Skin of body (tissue), 1 donor: ENCODE measurements at regions not wholly inside any gene's neighbourhood (a gene's known extent, or its start where the extent isn't known, plus 50 kb on each side); places are given as distances from the start of the nearest gene placed in this dataset.

Source experiments
- DNase-seq: peaks from one replicate; lab custom pipeline; 2025; lab: John Stamatoyannopoulos, UW

DNA sequence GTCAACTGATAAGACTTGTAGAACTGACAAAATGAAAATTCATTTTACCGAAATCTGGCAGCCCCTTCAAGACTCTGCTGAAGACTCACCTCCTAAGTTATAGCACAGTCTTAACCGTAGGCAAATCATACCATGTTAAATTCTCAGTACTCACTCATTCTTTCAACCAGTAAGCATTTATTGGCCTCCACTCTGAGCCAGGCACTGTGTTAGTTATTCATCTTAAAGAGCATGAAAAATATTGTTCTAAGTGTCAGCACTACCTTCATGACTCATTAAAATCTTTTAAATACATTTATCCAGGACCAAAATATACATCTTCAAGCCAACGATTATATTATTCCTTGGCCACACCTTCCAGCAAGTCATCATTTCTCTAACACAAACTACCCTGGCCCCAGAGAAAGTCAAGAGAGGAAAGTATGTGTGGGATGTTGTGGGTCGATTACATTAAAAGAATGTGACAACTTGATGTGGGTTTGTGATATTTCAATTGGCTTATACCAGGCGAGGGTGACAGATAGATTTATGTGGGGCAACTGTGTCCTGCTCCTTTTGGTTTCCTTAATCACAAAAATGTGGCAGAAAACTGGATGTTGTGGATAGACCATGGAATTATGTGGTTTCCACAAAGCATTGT is 55.0 kb downstream of the TMEM30B start:
- no peak for DNase-seq

DNA sequence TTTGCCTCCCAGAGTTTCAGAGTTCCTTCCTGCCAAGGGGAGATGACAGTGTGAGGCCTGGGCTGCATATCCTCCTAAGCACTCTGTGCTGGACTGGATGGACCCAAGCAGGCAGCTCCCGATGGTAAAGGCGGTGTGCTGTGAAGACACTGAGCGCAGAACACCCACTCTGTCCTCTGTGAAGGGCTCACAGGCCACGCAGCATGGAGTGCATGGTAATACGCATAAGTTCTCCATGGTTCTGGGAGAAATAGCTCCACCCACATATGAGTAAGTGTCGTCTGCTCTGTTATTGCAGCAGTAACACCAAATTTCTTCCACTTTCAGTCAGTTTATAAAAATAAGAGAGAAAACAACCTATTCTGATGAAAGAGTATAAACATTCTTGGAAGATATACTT is 55.8 kb downstream of the TMEM30B start:
- DNase-seq: no peak

DNA sequence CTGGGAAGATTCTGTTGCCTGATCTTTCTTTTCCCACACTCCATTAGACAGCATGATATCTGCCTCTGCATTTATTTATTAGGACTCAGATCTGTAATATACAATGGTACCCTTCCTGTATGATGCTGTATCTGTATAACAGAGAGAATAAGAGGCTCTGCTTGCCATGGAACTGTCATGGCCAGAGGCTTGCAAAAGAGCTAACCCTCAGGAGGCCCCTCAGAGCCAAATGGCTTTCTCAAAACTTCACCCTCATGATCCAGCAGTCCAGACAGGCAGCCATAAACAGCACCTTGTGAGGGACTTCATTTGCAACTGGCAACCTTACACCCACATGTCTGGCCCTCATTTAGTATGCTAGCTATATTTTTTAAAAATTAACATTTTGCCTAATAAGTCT is 57.6 kb downstream of the TMEM30B start:
- no peak for DNase-seq

DNA sequence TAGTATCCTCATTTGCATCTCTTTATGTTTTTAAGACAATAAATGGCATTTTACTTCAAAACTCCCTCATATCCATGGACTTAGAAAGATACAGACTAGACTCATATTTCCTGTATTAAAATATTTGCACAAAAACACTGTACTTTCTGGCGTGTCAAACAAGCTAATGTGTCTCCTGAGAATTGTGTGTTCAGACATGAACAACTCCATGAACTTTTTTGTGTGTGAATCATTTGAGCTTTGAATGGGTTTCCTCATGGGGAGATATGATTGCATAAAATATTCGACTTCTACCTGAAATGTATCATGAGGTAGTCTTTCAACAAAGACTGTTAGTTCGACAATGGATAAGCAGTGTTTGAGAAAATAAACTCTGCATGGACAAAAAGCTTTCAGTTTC is 58.8 kb downstream of the TMEM30B start:
- DNase-seq: no peak

DNA sequence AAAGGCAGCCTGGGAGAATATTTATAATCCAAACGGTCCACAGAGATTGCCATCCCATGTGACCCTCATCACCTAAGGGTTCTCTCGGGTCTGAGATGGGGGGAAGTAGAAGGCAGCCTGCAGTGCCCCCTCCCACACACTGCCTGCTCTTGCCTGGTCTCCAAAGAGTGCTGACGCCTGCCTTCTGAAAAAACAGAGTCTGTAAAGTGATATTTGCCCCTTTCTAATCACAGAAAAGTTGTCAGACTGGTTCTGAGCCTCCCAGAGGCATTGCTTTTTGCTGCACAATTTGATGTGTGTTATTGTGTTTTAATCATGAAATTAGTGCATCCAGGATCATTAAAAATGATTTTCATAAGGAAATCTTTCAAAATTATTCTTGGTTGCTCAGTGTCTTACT is 59.2 kb downstream of the TMEM30B start:
- DNase-seq: no peak

DNA sequence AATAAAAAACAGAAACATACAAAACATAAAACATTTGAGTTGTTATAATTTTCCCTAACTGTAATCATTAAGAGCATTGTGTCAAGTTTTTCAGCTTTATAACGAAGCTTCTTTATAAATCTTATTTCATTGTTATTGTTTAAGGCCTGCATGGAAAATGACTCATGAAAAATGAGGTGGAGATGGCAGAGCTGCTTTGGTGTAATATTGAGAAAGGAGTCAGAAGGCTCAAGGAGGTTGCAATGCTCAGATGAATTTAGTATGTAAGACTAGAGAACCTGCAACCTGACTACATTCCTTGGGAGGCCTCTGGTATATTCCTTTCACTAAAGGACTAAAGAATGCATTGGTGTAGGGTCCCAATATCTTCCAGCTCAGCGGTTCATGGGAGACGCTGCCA is 61.5 kb downstream of the TMEM30B start:
- no peak for DNase-seq

DNA sequence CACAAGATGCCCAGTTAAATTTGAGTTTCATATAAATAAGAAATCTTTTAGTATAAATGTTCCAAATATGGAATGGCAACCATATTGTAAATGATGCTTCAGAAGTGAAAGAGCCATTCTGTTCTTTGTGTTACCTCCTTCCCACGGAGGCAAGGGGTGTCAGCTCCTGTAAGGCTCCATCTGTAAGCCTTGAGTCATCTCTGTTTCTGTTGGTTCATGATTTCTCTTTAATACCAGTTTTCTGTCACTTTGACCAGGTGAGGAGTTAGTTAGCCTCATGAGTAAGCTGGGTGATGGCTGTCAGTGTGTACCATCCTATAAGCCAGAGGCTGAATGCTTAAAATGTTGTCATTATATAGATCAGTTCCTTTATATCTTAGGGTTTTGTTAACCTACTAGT is 61.9 kb downstream of the TMEM30B start:
- no peak for DNase-seq

DNA sequence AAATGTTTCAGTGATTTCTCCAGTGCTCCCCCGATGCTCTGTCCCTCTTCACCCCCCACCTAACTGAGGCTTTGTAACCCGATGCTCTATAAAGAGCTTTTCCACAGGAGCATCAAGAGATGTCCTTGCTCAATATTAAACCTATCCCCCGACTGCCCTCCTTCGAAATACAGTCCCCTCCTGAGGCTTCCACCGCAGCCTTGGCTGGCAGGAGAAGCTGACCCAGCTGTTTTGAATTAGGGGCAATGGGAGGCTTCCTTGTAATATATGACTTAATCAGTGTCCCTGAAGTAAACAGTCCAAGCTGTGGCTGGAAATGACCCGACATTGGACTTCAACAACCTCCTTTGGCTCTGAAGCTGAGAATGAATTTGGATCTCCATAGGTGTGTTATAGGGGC is 62.4 kb downstream of the TMEM30B start:
- peak; percentile 4 for DNase-seq

DNA sequence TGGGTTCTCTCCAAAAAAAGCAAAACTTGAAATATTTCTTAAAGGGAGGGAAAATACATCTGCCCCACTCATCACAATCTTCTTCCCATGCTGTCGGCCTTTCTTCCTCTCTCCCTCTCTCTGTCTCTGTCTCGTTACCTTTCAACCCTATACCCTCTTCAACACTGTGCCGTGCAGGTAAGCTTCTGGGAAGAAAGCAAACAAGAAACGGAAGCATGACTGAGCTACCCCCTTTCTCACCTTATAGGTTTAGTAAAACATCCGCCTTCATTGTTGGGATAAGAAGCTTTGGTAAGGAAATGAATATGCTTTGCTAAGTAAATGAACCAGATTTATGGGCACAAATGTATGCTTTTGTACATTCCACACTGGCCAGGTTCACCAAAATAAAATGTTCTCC is 63.0 kb downstream of the TMEM30B start:
- DNase-seq: no peak

DNA sequence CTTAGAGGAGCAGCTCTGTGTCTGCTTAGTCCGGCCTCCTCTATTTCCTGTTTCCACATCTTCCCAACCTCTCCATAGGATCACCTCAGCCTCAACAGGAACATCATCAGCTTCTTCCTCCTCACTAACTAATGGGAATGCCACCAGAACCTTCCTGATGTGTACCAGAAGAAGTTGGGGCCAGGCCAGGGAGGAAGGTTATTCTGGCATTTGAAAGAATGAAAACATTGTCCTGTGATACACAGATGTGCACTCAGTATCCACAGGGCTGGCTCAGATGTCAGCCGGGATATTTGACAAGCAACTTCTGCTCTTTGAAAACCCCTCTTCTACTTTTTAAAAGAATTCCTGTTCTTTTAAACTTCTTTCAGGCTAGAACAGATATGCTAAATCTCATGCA is 63.6 kb downstream of the TMEM30B start:
- no peak for DNase-seq

DNA sequence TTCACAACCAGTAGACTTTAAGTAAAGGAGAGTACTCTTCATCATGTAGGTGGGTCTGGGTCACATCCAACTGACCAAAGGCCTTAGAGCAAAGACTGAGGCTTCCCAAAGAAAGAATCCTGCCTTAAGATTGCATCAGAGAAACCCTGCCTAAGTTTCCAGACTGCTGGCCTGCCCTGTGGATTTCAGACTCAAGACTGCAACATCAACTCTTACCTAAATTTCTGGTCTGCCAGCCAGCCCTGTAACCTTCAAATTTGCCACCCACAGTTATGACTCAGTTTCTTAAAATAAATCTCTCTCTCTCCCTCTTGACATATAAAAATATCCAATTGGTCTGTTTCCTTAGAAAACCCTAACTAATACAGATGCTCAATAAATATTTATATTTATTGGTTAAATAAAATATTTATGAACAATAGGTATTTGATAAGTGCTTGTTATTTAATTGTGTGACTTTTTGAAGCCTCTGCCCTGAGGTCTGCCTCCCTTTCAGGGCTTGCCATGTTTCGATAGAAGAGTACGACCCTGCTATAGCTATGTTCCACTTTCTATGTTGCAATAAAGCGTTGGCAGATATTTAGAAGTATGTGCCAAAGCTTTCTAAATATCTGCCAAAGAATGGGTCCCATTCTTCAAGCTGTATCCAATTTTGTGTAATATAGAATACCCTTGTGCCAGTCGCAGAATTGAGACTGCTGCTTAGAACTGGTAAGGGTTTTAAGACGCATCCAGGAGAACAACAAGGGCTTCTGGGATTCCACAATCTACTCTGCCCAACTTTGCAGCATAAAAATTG is 65.7 kb downstream of the TMEM30B start:
- no peak for DNase-seq

DNA sequence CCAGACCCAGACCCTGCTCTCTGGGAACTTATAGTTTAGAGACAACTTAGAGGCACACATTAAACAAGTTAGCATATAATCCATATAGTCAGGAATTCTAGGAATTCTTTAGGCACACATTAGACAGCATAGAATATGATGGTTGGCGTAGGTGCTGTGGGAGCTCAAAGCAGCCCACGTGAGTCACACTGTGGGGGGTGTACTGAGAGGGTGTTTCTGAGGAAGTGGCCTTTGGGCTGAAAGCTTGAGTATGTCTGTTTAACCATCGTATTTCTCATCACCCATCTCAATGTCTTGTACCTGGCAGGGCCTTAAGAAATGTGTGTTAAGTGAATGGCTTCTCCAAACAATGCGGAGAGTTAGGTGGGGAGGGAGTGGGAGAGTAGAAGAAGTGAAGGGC is 67.2 kb downstream of the TMEM30B start:
- no peak for DNase-seq

DNA sequence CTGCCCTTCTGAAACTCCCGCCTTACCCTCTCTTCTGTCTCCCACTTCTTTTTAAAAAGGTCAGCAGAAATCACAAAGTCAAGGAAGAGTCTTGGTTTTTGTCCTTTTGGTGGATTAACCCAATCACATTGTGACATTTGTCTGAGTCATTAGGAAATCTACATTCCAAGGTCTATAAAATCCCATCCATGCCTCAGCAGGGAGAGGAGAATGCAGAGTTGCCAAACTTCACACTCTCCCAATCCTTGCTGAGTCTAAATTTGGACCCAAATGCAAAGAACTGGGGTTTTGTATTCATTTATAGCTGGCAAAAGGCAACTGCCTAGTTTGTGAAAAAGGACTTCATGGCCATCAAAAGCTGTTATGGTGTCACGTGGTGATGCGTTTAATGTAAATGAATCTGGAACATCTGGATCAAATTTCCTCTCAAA is 67.9 kb downstream of the TMEM30B start:
- peak; percentile 68 for DNase-seq

DNA sequence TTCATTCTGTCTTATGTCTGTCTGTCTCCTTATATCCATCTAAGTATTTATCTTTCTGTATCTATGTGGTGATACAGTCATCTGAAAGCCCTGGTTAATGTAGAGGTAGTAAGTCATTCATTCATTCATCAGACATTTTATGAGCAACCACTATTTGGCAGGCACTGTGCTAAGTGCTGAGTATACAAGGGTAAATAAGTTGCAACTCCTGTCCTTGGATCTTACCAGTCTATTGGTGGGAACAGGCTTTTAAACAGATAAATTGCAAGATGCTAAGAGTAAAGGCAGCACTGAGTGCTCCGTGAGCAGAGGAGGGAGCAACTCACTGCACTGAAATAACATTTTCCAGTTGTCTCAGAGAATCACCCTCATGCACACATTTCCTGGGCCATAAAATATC is 68.6 kb downstream of the TMEM30B start:
- no peak for DNase-seq

DNA sequence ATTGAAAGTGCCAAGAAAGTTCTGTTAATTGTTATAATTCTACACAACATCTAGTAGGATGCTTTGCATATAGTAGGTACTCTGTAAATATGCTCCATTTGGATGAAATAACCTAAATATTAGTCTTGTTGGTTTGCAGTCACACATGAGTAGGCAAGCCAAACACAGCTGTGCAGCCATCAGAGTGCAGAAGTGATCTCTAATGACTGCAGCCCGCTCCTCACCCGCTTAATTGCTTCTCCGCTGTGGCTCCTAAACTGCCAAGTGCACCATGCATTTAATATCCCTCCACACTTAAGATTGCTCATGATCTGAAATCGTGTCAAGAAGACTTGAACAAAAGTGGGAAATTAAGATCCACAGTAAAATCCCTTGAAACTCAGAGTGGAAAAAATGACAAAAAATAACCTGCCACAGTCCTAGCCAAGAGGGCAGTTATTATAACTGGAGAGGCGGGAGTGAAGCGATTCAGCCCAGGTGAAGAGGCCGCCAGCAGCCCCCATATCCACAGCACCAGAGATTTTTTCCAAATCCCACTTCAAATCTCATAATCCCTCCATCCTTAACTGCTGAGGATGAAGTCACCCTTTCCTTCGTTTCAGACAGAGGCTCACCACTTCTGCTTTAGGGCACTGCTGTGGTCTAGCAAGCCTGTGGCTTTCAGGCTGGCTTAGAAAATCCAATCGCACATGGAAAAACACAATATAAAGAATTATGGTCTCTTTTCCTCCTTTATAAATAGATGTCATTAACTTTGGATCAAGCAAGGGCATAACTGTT is 69.5 kb downstream of the TMEM30B start:
- no peak for DNase-seq

DNA sequence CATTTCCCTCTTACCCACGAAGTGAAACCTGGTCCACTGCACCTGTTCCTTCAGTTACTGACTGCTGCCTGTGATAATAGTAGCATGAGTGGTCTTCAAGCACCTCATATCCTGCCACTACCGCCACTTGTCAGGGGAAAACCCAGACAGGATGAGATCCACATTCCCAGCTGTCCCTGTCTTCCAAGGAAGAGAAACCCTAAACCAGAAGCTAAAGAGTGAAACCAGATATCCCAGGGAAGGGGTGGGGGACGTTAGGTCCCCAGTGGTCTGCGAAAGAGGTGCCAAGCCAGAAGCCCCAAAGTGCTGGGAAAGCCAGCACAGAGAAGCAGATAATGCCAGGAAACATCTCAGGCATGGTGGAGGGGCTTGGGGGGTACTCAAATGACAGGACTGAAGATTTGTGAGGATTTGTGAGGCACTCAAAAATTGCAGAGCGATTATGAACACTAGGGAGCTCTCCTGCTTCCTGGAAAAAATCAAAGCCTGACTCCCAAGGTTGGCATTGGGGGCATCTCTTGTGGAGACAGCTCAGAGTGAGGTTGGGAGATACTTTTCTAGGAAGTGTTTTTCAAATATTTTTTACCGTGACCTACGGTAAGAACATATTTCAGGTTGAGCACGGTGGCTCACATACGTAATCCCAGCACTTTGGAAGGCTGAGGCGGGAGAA is 77.9 kb downstream of the TMEM30B start:
- peak; percentile 10 for DNase-seq

DNA sequence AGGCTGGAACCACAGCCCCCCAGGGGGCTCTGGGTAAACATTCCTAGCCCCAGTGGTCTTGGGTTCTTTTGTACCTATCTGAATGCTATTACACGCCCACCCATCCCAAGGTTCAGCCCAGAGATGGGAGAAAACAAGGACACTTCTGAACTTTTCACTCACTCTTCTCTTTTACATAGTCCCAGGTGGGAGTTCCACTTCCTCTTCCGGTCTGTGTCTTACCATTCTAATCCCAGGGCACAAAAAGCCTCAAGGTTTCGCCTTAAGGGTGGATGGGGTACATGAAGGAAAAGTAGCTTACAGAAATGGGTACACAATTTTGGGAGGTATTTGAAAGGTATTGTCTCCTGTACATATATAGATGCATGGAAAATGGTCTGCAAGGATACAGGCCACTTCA is 79.0 kb downstream of the TMEM30B start:
- DNase-seq: no peak

DNA sequence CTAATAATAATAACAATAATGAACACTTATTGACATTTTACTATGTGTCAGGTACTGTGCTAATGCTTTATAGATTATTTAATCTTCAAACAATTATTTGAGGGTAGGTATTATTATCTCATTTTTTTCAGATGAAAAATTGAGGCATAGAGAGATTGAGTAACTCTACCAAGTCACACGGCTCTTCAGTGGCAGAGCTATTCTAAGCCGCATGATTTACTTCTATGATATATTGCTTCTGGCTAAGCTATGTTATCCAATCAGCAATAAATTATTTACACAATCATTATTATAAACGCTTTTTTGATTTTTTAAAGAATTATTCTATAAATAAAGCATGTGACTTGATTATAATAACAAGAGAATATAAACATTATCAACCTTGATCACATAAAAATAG is 80.0 kb downstream of the TMEM30B start:
- DNase-seq: no peak

DNA sequence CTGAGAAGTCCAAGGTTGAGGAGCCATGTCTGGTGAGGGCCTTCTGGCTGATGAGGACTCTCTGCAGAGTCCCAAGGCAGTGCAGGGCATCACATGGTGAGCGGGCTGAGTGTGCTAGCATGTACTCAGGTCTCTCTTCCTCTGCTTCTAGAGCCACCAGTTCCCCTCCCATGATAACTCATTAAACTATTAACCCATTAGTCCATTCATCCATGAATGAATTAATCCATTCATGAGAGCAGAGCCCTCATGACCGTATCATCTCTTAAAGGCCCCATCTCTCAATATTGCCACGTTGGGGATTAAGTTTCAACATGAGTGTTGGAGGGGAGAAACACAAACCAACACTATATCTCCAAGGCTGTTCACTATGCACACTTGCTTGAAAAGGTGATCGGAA is 83.7 kb downstream of the TMEM30B start:
- no peak for DNase-seq

DNA sequence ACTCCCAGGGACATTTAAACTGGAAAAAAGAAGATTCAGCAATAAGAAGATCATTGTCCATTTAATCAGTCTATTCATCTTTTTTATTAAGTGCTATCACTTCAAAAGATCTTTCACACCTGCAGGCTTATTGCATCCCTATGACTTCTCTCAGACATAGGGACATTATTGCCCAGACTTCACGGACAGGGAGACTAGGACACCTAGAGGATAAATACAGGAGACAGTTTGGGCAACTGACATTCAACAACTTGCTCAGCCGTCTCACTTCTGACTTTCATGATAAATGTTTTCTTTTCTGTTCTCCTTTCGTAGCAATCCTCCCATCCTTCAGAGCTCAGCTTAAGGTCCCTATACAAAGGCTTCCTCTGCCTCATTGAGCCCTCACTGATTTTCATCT is 84.3 kb downstream of the TMEM30B start:
- DNase-seq: no peak

DNA sequence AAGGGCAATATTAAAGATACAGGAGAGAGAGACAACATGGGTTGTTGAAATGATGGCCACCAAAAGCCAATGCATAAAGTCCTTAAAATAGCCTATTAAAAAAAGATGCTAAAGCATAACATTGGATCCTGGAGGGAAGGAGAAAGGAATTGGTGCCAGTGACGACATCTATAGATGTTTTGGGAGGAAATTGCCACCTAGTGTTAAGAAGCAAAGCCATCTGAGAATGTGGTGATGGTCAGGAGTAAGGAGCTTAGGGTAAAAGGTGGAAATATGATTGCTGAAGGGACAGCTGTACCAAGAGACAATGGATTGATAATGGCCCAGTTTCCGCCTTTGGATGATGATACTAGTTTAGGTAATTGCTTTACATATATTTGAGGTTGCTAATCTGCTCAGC is 85.1 kb downstream of the TMEM30B start:
- DNase-seq: no peak

DNA sequence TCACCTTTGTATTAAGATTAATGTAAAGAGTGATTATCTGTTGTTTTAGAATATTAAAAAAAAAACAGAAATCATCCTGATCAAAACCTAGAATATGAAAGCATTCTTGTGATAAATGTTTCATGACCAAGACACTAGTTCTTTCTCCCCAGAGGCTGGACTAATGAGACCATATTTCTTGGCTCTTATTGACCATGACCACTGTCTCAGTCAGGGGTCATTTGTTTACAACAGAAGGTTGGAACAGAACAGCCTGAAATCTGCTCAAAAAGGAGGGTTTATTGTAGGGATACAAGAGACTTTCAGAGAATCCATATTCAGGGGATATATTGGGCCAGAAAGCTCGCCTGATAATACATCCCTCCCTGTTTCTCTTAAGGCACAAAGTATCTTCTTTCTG is 87.7 kb downstream of the TMEM30B start:
- no peak for DNase-seq
